HG03095 (cell line): ENCODE measurements at regions not wholly inside any gene's neighbourhood (a gene's known extent, or its start where the extent isn't known, plus 50 kb on each side); places are given as distances from the start of the nearest gene placed in this dataset.

Experiments
- ATAC-seq: cut with Tn5 transposase; IDR thresholded peaks from one replicate; pipeline ENCODE4 v1.9.1; 2021; ENCODE audit warnings: moderate library complexity; ENCODE audit not compliant: unreplicated experiment

GRCh38 chr5:68429510-68429909 is 214.0 kb downstream of the PIK3R1 start:
- ATAC-seq, result no peak

GRCh38 chr5:68430279-68430678 is 214.7 kb downstream of the PIK3R1 start:
- ATAC-seq, result no peak

- ATAC-seq, result no peak
These were observed 215.6 kb downstream of the PIK3R1 start for GRCh38 chr5:68431186-68431585.

- ATAC-seq, result no peak
These were observed 216.2 kb downstream of the PIK3R1 start for GRCh38 chr5:68431601-68432337.

- ATAC-seq, result no peak
These were observed 217.1 kb downstream of the PIK3R1 start for GRCh38 chr5:68432682-68433081.

- ATAC-seq, result no peak
These were observed 218.0 kb downstream of the PIK3R1 start for GRCh38 chr5:68433526-68433922.

GRCh38 chr5:68433923-68434879 is 218.6 kb downstream of the PIK3R1 start:
- ATAC-seq, result peak; percentile 95

- ATAC-seq, result no peak
These were observed 220.1 kb downstream of the PIK3R1 start for GRCh38 chr5:68435611-68436010.

GRCh38 chr5:68436686-68437520 is 221.3 kb downstream of the PIK3R1 start:
- ATAC-seq, result no peak

- ATAC-seq, result no peak
These were observed 223.3 kb downstream of the PIK3R1 start for GRCh38 chr5:68438876-68439275.

GRCh38 chr5:68440245-68440644 is 224.7 kb downstream of the PIK3R1 start:
- no peak for ATAC-seq

GRCh38 chr5:68440651-68441050 is 225.1 kb downstream of the PIK3R1 start:
- ATAC-seq, result no peak

GRCh38 chr5:68441309-68442073 is 225.9 kb downstream of the PIK3R1 start:
- ATAC-seq, result no peak

- ATAC-seq, result no peak
These were observed 227.5 kb downstream of the PIK3R1 start for GRCh38 chr5:68443091-68443490.

GRCh38 chr5:68444048-68444447 is 228.5 kb downstream of the PIK3R1 start:
- no peak for ATAC-seq

- no peak for ATAC-seq
These were observed 229.3 kb downstream of the PIK3R1 start for GRCh38 chr5:68444833-68445232.

- no peak for ATAC-seq
These were observed 229.9 kb downstream of the PIK3R1 start for GRCh38 chr5:68445257-68446069.

- no peak for ATAC-seq
These were observed 230.5 kb downstream of the PIK3R1 start for GRCh38 chr5:68446070-68446357.

GRCh38 chr5:68446487-68446894 is 230.9 kb downstream of the PIK3R1 start:
- ATAC-seq, result peak; percentile 75
